SK-N-SH (cell line): ENCODE measurements at regions not wholly inside any gene's neighbourhood (a gene's known extent, or its start where the extent isn't known, plus 50 kb on each side); places are given as distances from the start of the nearest gene placed in this dataset.
A peak's percentile ranks its signal among the peaks of the same experiment; 100 is the strongest.

Experiments
- CTCF ChIA-PET: fragments of 300-600, 350-600 bp; formaldehyde crosslinking; extraction: SDS; loops from one replicate; lab custom pipeline; 2021; lab: Yijun Ruan, JAX
- POLR2A ChIA-PET: fragments of 350-600 bp; sonication (Branson Sonifier 250); formaldehyde crosslinking; extraction: SDS; loops from one replicate; lab custom pipeline; 2020; ENCODE audit warnings: antibody characterized with exemption, inconsistent platforms; lab: Yijun Ruan, JAX
- DNase-seq: peaks from one replicate; pipeline ENCODE4 v3.0.0; 2012
- H2AFZ ChIP-seq: fragments of 200-600 bp; sonication (generic); 2 replicates; pipeline ENCODE4 v1.8.1; 2016; ENCODE audit warnings: antibody characterized with exemption, mild to moderate bottlenecking, low read depth
- H3F3A ChIP-seq: fragments of 200-600 bp; sonication (generic); replicated peaks from 2 replicates; pipeline ENCODE3; 2016; ENCODE audit warnings: antibody characterized with exemption, mild to moderate bottlenecking; ENCODE audit not compliant: insufficient read depth
- H3K27ac ChIP-seq, 2 experiments: fragments of 200-500 bp in 1 of 2; fragments of 200-600 bp in 1 of 2; sonication (Bioruptor generic) in 1 of 2; sonication (generic), shearing (Covaris generic) in 1 of 2; 2 replicates each; pipeline versions ENCODE4 v1.5.1 to v1.6.1; 2014 to 2016; ENCODE audit warnings: low read depth in 2 of 2, inconsistent platforms in 1 of 2, low read length in 1 of 2, mild to moderate bottlenecking in 1 of 2, mixed read lengths in 1 of 2
- H3K27me3 ChIP-seq: fragments of 200-600 bp; sonication (generic), shearing (Covaris generic); 2 replicates; pipeline ENCODE4 v1.6.1; 2016; ENCODE audit warnings: mixed run types; ENCODE audit not compliant: insufficient read depth
- H3K36me3 ChIP-seq, 2 experiments: fragments of 200-500 bp in 1 of 2; fragments of 200-600 bp in 1 of 2; sonication (Bioruptor generic) in 1 of 2; sonication (generic) in 1 of 2; replicated peaks in 1 of 2; 2 replicates each; pipeline versions ENCODE3 to v1.5.1; 2014 to 2016; ENCODE audit warnings: low read length in 1 of 2, mild to moderate bottlenecking in 1 of 2; ENCODE audit not compliant: insufficient read depth in 2 of 2, control insufficient read depth in 1 of 2
- H3K4me1 ChIP-seq, 2 experiments: fragments of 200-500 bp in 1 of 2; fragments of 200-600 bp in 1 of 2; sonication (Bioruptor generic) in 1 of 2; sonication (generic), shearing (Covaris generic) in 1 of 2; 2 replicates each; pipeline versions ENCODE4 v1.5.1 to v1.6.1; 2014 to 2016; ENCODE audit warnings: low read depth in 1 of 2, low read length in 1 of 2, mixed run types in 1 of 2; ENCODE audit not compliant: insufficient read depth in 2 of 2, control insufficient read depth in 1 of 2
- H3K4me2 ChIP-seq: fragments of 200-600 bp; sonication (generic), shearing (Covaris generic); 2 replicates; pipeline ENCODE4 v1.6.1; 2017; ENCODE audit warnings: mixed run types
- H3K4me3 ChIP-seq, 2 experiments: fragments of 200-500 bp in 1 of 2; fragments of 200-600 bp in 1 of 2; sonication (Bioruptor generic) in 1 of 2; sonication (generic), shearing (Covaris generic) in 1 of 2; 2 replicates each; pipeline versions ENCODE4 v1.5.1 to v1.8.1; 2014 to 2016; ENCODE audit warnings: low read depth in 2 of 2, inconsistent platforms in 1 of 2, low read length in 1 of 2, mild to moderate bottlenecking in 1 of 2, mixed read lengths in 1 of 2, moderate library complexity in 1 of 2
- H3K79me2 ChIP-seq: fragments of 200-600 bp; sonication (generic); 2 replicates; pipeline ENCODE4 v1.8.1; 2017; ENCODE audit warnings: mild to moderate bottlenecking; ENCODE audit not compliant: insufficient read depth
- H3K9ac ChIP-seq: fragments of 200-600 bp; sonication (generic); 2 replicates; pipeline ENCODE4 v1.6.1; 2017; ENCODE audit warnings: mixed run types
- H3K9me2 ChIP-seq: fragments of 200-600 bp; sonication (generic); 2 replicates; pipeline ENCODE4 v1.6.1; 2017; ENCODE audit warnings: mixed run types
- H3K9me3 ChIP-seq: fragments of 200-600 bp; sonication (generic); 2 replicates; pipeline ENCODE4 v1.6.1; 2017; ENCODE audit warnings: mixed run types, mild to moderate bottlenecking, moderate library complexity
- H4K20me1 ChIP-seq: fragments of 200-600 bp; sonication (generic); 2 replicates; pipeline ENCODE4 v1.6.1; 2017; ENCODE audit warnings: mild to moderate bottlenecking, mixed run types; ENCODE audit not compliant: insufficient read depth
- CHD2 ChIP-seq: fragments of 150-350 bp; IDR thresholded peaks from 2 replicates; pipeline ENCODE4 v1.6.1; 2018; ENCODE audit warnings: low read length; ENCODE audit not compliant: partially characterized antibody
- ELF1 ChIP-seq: IDR thresholded peaks from 2 replicates; pipeline ENCODE4 v1.4.0; 2012
- EP300 ChIP-seq, 2 experiments: IDR thresholded peaks; 2 replicates each; pipeline versions ENCODE4 v1.4.0 to v1.6.1; 2012; ENCODE audit warnings: borderline replicate concordance in 1 of 2, low read depth in 1 of 2, low read length in 1 of 2
- FOXM1 ChIP-seq: IDR thresholded peaks from 2 replicates; pipeline ENCODE4 v1.4.0; 2012; ENCODE audit warnings: low read depth, mild to moderate bottlenecking
- GATA2 ChIP-seq: sonication (generic); formaldehyde crosslinking; IDR thresholded peaks from 2 replicates; pipeline ENCODE4 v1.5.0; 2020; ENCODE audit warnings: mild to moderate bottlenecking, missing genetic modification reagents
- JUND ChIP-seq: IDR thresholded peaks from 2 replicates; pipeline ENCODE4 v1.4.0; 2012
- MXI1 ChIP-seq: IDR thresholded peaks from 2 replicates; pipeline ENCODE4 v1.6.1; 2012; ENCODE audit warnings: mild to moderate bottlenecking, low read depth, low read length, improper control_type of control experiment
- NFIC ChIP-seq: IDR thresholded peaks from 2 replicates; pipeline ENCODE4 v1.4.0; 2012; ENCODE audit warnings: borderline replicate concordance
- NRF1 ChIP-seq: IDR thresholded peaks from 2 replicates; pipeline ENCODE4 v1.6.1; 2012; ENCODE audit warnings: low read depth, mild to moderate bottlenecking, low read length
- POLR2AphosphoS5 ChIP-seq: IDR thresholded peaks from 2 replicates; pipeline ENCODE4 v1.6.1; 2012; ENCODE audit warnings: low read depth, low read length
- REST ChIP-seq: IDR thresholded peaks from 2 replicates; pipeline ENCODE4 v1.6.1; 2012; ENCODE audit warnings: mild to moderate bottlenecking, low read depth, low read length, moderate library complexity
- RXRA ChIP-seq: IDR thresholded peaks from 2 replicates; pipeline ENCODE4 v1.4.0; 2012; ENCODE audit warnings: low read depth, mild to moderate bottlenecking, borderline replicate concordance
- SIN3A ChIP-seq: IDR thresholded peaks from 2 replicates; pipeline ENCODE4 v1.6.1; 2012; ENCODE audit warnings: low read depth, mild to moderate bottlenecking, low read length, moderate library complexity, borderline replicate concordance
- TAF1 ChIP-seq: IDR thresholded peaks from 2 replicates; pipeline ENCODE4 v1.6.1; 2012; ENCODE audit warnings: low read depth, mild to moderate bottlenecking, low read length, moderate library complexity, borderline replicate concordance
- TEAD4 ChIP-seq: IDR thresholded peaks from 2 replicates; pipeline ENCODE4 v1.4.0; 2012; ENCODE audit warnings: mild to moderate bottlenecking, borderline replicate concordance; ENCODE audit not compliant: insufficient read depth
- WGBS: methylation state at CpG from one replicate; pipeline ENCODE4 v1.1.6; 2017; ENCODE audit warnings: low lambda C conversion rate; 5-methylcytosine and 5-hydroxymethylcytosine counted together
- TF ChIP-seq, protein P1 (sequence below): IDR thresholded peaks from 2 replicates; pipeline ENCODE4; 2012
- TF ChIP-seq, protein P2 (sequence below): IDR thresholded peaks from 2 replicates; pipeline ENCODE4 v1.4.0; 2012; ENCODE audit warnings: low read depth

- Histone ChIP-seq H3K27ac (no peak overlapping the region; a peak in 1 of 4 replicates), H3K27me3 (no peaks in the 10 kb centered on the region)
- TF ChIP-seq REST (no peak), JUND (0 out of 2 replicates have a peak, but pooled peaks have one; percentile 6)
- TF ChIP-seq, all 33 proteins: peak for 1
- Histone ChIP-seq H3K79me2 (no peaks in the 10 kb centered on the region), H3K9me3 (no peaks in the 10 kb centered on the region), H3K9ac (no peak overlapping the region), H3K4me1 (peaks cover 0 to 3% of the 10 kb centered on the region in 2 experiments; a peak in 1 of 4 replicates), H4K20me1 (no peaks in the 10 kb centered on the region), H2AFZ (peak overlapping the region; percentile 9; the same call in 1 of the 2 replicates), H3K4me3 (no peak overlapping the region), H3F3A (peaks cover 7% of the 10 kb centered on the region), H3K36me3 (no peaks in the 10 kb centered on the region), H3K4me2 (no peak overlapping the region), H3K9me2 (no peaks in the 10 kb centered on the region)
- DNase-seq: no peak
- 44% methylated on average over 6 of the region's 6 CpGs for WGBS
- ChIA-PET CTCF (interaction anchor here (0.7 to 0.9 kb wide), 3 partner anchors 8 to 136 kb away, joined by 3 read pairs; no protein-coding TSS in a partner anchor), POLR2A (no interaction called here)
These were observed 51.9 kb upstream of the FMOD start for GRCh38 chr1:203402629-203403337.

GRCh38 chr1:203403586-203403985, 52.7 kb upstream of the FMOD start:
- Histone ChIP-seq H3K9me2 (no peaks in the 10 kb centered on the region), H4K20me1 (no peaks in the 10 kb centered on the region), H3K27me3 (no peaks in the 10 kb centered on the region), H3K79me2 (no peaks in the 10 kb centered on the region), H3K9ac (no peak overlapping the region), H3F3A (peaks cover 7% of the 10 kb centered on the region), H3K9me3 (no peaks in the 10 kb centered on the region), H3K27ac (no peak overlapping the region), H3K4me1 (peaks cover 5 to 6% of the 10 kb centered on the region in 2 experiments; a peak in 2 of 4 replicates), H2AFZ (no peak overlapping the region), H3K4me2 (no peak overlapping the region), H3K36me3 (no peaks in the 10 kb centered on the region), H3K4me3 (no peak overlapping the region)
- TF ChIP-seq RXRA (no peak), FOXM1 (no peak), TEAD4 (no peak), CHD2 (no peak), SIN3A (no peak), EP300 (IDR thresholded peaks at IDR 0.05; ENCODE audit: borderline replicate concordance in 1 of 2, low read depth in 1 of 2, low read length in 1 of 2) (no peak), ELF1 (no peak), GATA2 (no peak), POLR2AphosphoS5 (no peak), NFIC (no peak), MXI1 (no peak), TAF1 (no peak), NRF1 (no peak)
- TF ChIP-seq, protein P1, sequence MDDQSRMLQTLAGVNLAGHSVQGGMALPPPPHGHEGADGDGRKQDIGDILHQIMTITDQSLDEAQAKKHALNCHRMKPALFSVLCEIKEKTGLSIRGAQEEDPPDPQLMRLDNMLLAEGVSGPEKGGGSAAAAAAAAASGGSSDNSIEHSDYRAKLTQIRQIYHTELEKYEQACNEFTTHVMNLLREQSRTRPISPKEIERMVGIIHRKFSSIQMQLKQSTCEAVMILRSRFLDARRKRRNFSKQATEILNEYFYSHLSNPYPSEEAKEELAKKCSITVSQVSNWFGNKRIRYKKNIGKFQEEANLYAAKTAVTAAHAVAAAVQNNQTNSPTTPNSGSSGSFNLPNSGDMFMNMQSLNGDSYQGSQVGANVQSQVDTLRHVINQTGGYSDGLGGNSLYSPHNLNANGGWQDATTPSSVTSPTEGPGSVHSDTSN: no peak
- TF ChIP-seq, protein P2, sequence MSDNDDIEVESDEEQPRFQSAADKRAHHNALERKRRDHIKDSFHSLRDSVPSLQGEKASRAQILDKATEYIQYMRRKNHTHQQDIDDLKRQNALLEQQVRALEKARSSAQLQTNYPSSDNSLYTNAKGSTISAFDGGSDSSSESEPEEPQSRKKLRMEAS: no peak
- POLR2A ChIA-PET: no interaction called here
- CTCF ChIA-PET: no interaction called here
- 66% methylated on average over 5 of the region's 5 CpGs for WGBS
- DNase-seq: no peak
